GM12878 (cell line): ENCODE measurements at regions not wholly inside any gene's neighbourhood (a gene's known extent, or its start where the extent isn't known, plus 50 kb on each side); places are given as distances from the start of the nearest gene placed in this dataset.

Experiments used
- ATAC-seq: fragments of 200-7000 bp; cut with Tn5 transposase; 3 replicates; pipeline ENCODE4 v1.9.1; 2020; ENCODE audit warnings: mild to moderate bottlenecking, moderate library complexity
- BruUV-seq: library from RNA; stranded (reverse); fragments of 400-500 nt; replicated peaks from 2 replicates; lab custom pipeline; 2021; lab: Mats Ljungman, UMichigan
- CTCF ChIA-PET: fragments of 300-600 bp; sonication (Branson Sonifier 250); formaldehyde crosslinking; extraction: SDS; loops from one replicate; lab custom pipeline; 2021; ENCODE audit warnings: inconsistent platforms; lab: Yijun Ruan, JAX
- POLR2A ChIA-PET: fragments of 350-600 bp; formaldehyde crosslinking; extraction: SDS; loops from one replicate; lab custom pipeline; 2021; ENCODE audit warnings: inconsistent platforms; lab: Charles Lee
- RAD21 ChIA-PET: fragments of 300-600 bp; sonication (Branson Sonifier 250); formaldehyde crosslinking; loops from one replicate; lab custom pipeline; 2023; ENCODE audit warnings: antibody characterized with exemption; ENCODE audit not compliant: unreplicated experiment; lab: Charles Lee
- SMC1A ChIA-PET: fragments of 300-600 bp; sonication (Branson Sonifier 250); formaldehyde crosslinking; loops from one replicate; lab custom pipeline; 2023; ENCODE audit not compliant: unreplicated experiment, uncharacterized antibody; lab: Charles Lee
- DNase-seq: peaks from one replicate; pipeline ENCODE4 v3.0.0-alpha.2; 2011; ENCODE audit warnings: low read depth, low spot score
- FAIRE-seq: peaks from 3 replicates; lab custom pipeline; 2011; peaks lifted over from hg19 to GRCh38; lab: Jason Lieb, UNC
- H2AFZ ChIP-seq: 2 replicates; pipeline ENCODE4 v1.6.0; 2011; ENCODE audit warnings: low read depth, low read length, control low read depth; ENCODE audit not compliant: control insufficient read depth
- H3K27ac ChIP-seq: 2 replicates; pipeline ENCODE4 v1.5.1; 2011; ENCODE audit warnings: control low read depth; ENCODE audit not compliant: control insufficient read depth, insufficient read depth
- H3K27me3 ChIP-seq, 2 experiments: replicated peaks in 1 of 2; 2 replicates each; pipeline versions ENCODE4 v1.6.0 to v1.6.1; 2011; ENCODE audit warnings: low read length in 1 of 2; ENCODE audit not compliant: control insufficient read depth in 2 of 2, insufficient read depth in 2 of 2
- H3K36me3 ChIP-seq, 2 experiments: 2 replicates each; pipeline ENCODE4 v1.5.1; 2011; ENCODE audit warnings: low read length in 1 of 2; ENCODE audit not compliant: control insufficient read depth in 2 of 2, insufficient read depth in 2 of 2
- H3K4me1 ChIP-seq: 2 replicates; pipeline ENCODE4 v1.6.1; 2011; ENCODE audit warnings: mild to moderate bottlenecking, low read length, moderate library complexity, mixed read lengths; ENCODE audit not compliant: control insufficient read depth, insufficient read depth
- H3K4me2 ChIP-seq: 2 replicates; pipeline ENCODE4 v1.6.0; 2011; ENCODE audit warnings: control low read depth; ENCODE audit not compliant: control insufficient read depth, insufficient read depth
- H3K4me3 ChIP-seq: fragments of 200-600 bp; sonication (generic); 2 replicates; pipeline ENCODE4 v1.5.1; 2016
- H3K79me2 ChIP-seq: 2 replicates; pipeline ENCODE4 v1.6.0; 2011; ENCODE audit warnings: low read length; ENCODE audit not compliant: control insufficient read depth, insufficient read depth
- H3K9ac ChIP-seq: 2 replicates; pipeline ENCODE4 v1.8.0; 2011; ENCODE audit warnings: low read length, control low read depth, mixed read lengths; ENCODE audit not compliant: control insufficient read depth, insufficient read depth
- H3K9me3 ChIP-seq: replicated peaks from 3 replicates; pipeline ENCODE4 v1.5.1; 2011; ENCODE audit warnings: mild to moderate bottlenecking, low read length; ENCODE audit not compliant: control insufficient read depth, insufficient read depth
- H4K20me1 ChIP-seq: 2 replicates; pipeline ENCODE4 v1.6.0; 2011; ENCODE audit not compliant: control insufficient read depth, insufficient read depth
- BRCA1 ChIP-seq: IDR thresholded peaks from 2 replicates; pipeline ENCODE4 v1.6.1; 2011; ENCODE audit warnings: low read depth, low read length, improper control_type of control experiment
- DPF2 ChIP-seq: fragments of 450-650 bp; IDR thresholded peaks from 2 replicates; pipeline ENCODE4 v1.6.1; 2017; ENCODE audit warnings: mild to moderate bottlenecking
- JUND ChIP-seq: IDR thresholded peaks from 2 replicates; pipeline ENCODE4 v1.6.1; 2012; ENCODE audit warnings: low read depth, mild to moderate bottlenecking, low read length, improper control_type of control experiment, moderate library complexity
- NFYA ChIP-seq: IDR thresholded peaks from 2 replicates; pipeline ENCODE4 v1.6.1; 2011; ENCODE audit warnings: low read depth, mild to moderate bottlenecking, low read length, improper control_type of control experiment, borderline replicate concordance
- POU2F2 ChIP-seq: IDR thresholded peaks from 3 replicates; pipeline ENCODE4 v1.6.1; 2011; ENCODE audit warnings: low read depth, mild to moderate bottlenecking, low read length, borderline replicate concordance
- RAD21 ChIP-seq: IDR thresholded peaks from 2 replicates; pipeline ENCODE4 v1.6.1; 2011; ENCODE audit warnings: mild to moderate bottlenecking, low read depth, low read length, moderate library complexity; ENCODE audit not compliant: insufficient read depth
- RFX5 ChIP-seq: IDR thresholded peaks from 2 replicates; pipeline ENCODE4 v1.6.1; 2011; ENCODE audit warnings: low read depth, low read length, improper control_type of control experiment
- RUNX3 ChIP-seq: IDR thresholded peaks from 2 replicates; pipeline ENCODE4 v1.6.1; 2012; ENCODE audit warnings: low read length, inconsistent platforms
- SPI1 ChIP-seq: IDR thresholded peaks from 2 replicates; pipeline ENCODE4 v1.6.1; 2011; ENCODE audit warnings: low read depth, mild to moderate bottlenecking, low read length, moderate library complexity, borderline replicate concordance; ENCODE audit not compliant: insufficient read depth
- SREBF2 ChIP-seq: IDR thresholded peaks from 2 replicates; pipeline ENCODE4 v1.6.1; 2012; ENCODE audit warnings: mild to moderate bottlenecking, low read length
- TARDBP ChIP-seq: IDR thresholded peaks from 2 replicates; pipeline ENCODE4 v1.6.1; 2016; ENCODE audit warnings: borderline replicate concordance
- ZSCAN29 ChIP-seq: fragments of 450-650 bp; IDR thresholded peaks from 2 replicates; pipeline ENCODE4 v1.6.1; 2017; ENCODE audit warnings: mild to moderate bottlenecking, moderate library complexity
- WGBS: methylation state at CpG from one replicate; pipeline ENCODE4 v1.1.6; 2016; ENCODE audit warnings: low lambda C conversion rate; ENCODE audit not compliant: insufficient replicate concordance, insufficient coverage; ENCODE audit errors: missing lambda C conversion rate; 5-methylcytosine and 5-hydroxymethylcytosine counted together
- in situ Hi-C: fragments of 300-500 bp; cut with MboI; formaldehyde crosslinking; loops from 9 replicates; pipeline ENCODE4 v1.14.3; 2018; ENCODE audit warnings: mixed read lengths
- intact Hi-C: fragments of 100-400 bp; cut with micrococcal nuclease; formaldehyde crosslinking; loops from one replicate; pipeline ENCODE4 v1.14.2; 2022; ENCODE audit not compliant: unreplicated experiment
- TF ChIP-seq, protein P1 (sequence below): IDR thresholded peaks from 2 replicates; pipeline ENCODE4 v1.6.1; 2011; ENCODE audit warnings: low read depth, low read length, improper control_type of control experiment, borderline replicate concordance
- TF ChIP-seq, protein P2 (sequence below): fragments of 150-350 bp; IDR thresholded peaks from 2 replicates; pipeline ENCODE4 v1.6.1; 2014; ENCODE audit warnings: mild to moderate bottlenecking, low read depth, low read length
- TF ChIP-seq, protein P3 (sequence below): fragments of 450-650 bp; IDR thresholded peaks from 2 replicates; pipeline ENCODE4 v1.6.1; 2018; ENCODE audit warnings: borderline replicate concordance, mild to moderate bottlenecking; ENCODE audit not compliant: partially characterized antibody

- in situ Hi-C loops, result no loop called here
- TF ChIP-seq NFYA, result no peak
- no peak for TF ChIP-seq TARDBP
- TF ChIP-seq POU2F2, result no peak
- TF ChIP-seq, all 136 proteins: peak for 0
- H3K9me3 ChIP-seq, result no peaks in the 10 kb centered on the region
- WGBS, result 0% methylated on average over 2 of the region's 2 CpGs
- no peak overlapping the region for H3K9ac ChIP-seq
- H3K4me1 ChIP-seq, result no peaks in the 10 kb centered on the region
- H4K20me1 ChIP-seq, result no peaks in the 10 kb centered on the region
- no peaks in the 10 kb centered on the region for H3K36me3 ChIP-seq
- POLR2A ChIA-PET, result no interaction called here
- DNase-seq (no peak), FAIRE-seq (no peak), ATAC-seq (no peak)
- SMC1A ChIA-PET, result interaction anchor here (1.5 kb wide), 1 partner anchor 8 kb away, joined by 3 read pairs; no protein-coding TSS in a partner anchor
- RAD21 ChIA-PET, result no interaction called here
- intact Hi-C loops, result no loop called here
- CTCF ChIA-PET, result no interaction called here
- no TSS peak for BruUV-seq
- no peak overlapping the region for H3K4me3 ChIP-seq
- H3K27me3 ChIP-seq, result no peaks in the 10 kb centered on the region
- H3K79me2 ChIP-seq, result no peaks in the 10 kb centered on the region
- H3K4me2 ChIP-seq, result no peak overlapping the region
- no peak overlapping the region for H3K27ac ChIP-seq
- H2AFZ ChIP-seq, result no peak overlapping the region
These were observed 128.1 kb downstream of the DMRTA1 start for GRCh38 chr9:22574740-22575139.

DNA sequence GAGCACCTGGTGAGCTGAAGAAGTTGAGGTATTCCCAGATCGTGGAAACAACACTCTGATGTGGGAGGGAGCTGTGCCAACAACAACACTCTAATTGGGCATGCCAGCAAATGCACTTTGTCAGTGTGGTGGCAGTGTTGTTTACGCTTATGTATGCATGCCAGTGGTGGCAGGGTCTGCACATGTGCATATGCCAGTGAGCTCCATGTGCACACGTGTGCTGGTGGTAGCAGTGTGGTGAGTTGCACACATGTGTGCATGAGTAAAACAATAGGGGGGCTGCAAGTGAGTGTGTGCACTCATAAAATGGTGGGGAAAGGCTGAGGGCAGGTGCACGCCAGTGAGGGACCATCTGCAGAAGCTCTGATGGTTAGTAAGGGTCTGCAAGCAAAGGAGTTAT lies 134.2 kb downstream of the DMRTA1 start:
- Histone ChIP-seq H3K9me3 (no peaks in the 10 kb centered on the region), H3K79me2 (no peaks in the 10 kb centered on the region), H3K27ac (no peak overlapping the region), H3K9ac (no peak overlapping the region), H3K4me2 (no peak overlapping the region), H3K4me1 (no peaks in the 10 kb centered on the region), H4K20me1 (no peaks in the 10 kb centered on the region), H2AFZ (no peak overlapping the region), H3K4me3 (no peak overlapping the region), H3K36me3 (no peaks in the 10 kb centered on the region), H3K27me3 (no peaks in the 10 kb centered on the region)
- ChIA-PET POLR2A (no interaction called here), SMC1A (no interaction called here), CTCF (no interaction called here), RAD21 (no interaction called here)
- 3% methylated on average over 4 of the region's 4 CpGs for WGBS
- no peak for FAIRE-seq
- DNase-seq, result no peak
- intact Hi-C loops (no loop called here), in situ Hi-C loops (no loop called here)
- no TSS peak for BruUV-seq
- no peak for ATAC-seq
- TF ChIP-seq DPF2 (no peak), SREBF2 (no peak), JUND (no peak), ZSCAN29 (no peak), RAD21 (no peak), SPI1 (no peak), RUNX3 (no peak), BRCA1 (no peak), RFX5 (no peak), POU2F2 (no peak)
- TF ChIP-seq, protein P1, sequence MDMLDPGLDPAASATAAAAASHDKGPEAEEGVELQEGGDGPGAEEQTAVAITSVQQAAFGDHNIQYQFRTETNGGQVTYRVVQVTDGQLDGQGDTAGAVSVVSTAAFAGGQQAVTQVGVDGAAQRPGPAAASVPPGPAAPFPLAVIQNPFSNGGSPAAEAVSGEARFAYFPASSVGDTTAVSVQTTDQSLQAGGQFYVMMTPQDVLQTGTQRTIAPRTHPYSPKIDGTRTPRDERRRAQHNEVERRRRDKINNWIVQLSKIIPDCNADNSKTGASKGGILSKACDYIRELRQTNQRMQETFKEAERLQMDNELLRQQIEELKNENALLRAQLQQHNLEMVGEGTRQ, result no peak
- TF ChIP-seq, protein P2, sequence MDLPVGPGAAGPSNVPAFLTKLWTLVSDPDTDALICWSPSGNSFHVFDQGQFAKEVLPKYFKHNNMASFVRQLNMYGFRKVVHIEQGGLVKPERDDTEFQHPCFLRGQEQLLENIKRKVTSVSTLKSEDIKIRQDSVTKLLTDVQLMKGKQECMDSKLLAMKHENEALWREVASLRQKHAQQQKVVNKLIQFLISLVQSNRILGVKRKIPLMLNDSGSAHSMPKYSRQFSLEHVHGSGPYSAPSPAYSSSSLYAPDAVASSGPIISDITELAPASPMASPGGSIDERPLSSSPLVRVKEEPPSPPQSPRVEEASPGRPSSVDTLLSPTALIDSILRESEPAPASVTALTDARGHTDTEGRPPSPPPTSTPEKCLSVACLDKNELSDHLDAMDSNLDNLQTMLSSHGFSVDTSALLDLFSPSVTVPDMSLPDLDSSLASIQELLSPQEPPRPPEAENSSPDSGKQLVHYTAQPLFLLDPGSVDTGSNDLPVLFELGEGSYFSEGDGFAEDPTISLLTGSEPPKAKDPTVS, result no peak
- TF ChIP-seq, protein P3, sequence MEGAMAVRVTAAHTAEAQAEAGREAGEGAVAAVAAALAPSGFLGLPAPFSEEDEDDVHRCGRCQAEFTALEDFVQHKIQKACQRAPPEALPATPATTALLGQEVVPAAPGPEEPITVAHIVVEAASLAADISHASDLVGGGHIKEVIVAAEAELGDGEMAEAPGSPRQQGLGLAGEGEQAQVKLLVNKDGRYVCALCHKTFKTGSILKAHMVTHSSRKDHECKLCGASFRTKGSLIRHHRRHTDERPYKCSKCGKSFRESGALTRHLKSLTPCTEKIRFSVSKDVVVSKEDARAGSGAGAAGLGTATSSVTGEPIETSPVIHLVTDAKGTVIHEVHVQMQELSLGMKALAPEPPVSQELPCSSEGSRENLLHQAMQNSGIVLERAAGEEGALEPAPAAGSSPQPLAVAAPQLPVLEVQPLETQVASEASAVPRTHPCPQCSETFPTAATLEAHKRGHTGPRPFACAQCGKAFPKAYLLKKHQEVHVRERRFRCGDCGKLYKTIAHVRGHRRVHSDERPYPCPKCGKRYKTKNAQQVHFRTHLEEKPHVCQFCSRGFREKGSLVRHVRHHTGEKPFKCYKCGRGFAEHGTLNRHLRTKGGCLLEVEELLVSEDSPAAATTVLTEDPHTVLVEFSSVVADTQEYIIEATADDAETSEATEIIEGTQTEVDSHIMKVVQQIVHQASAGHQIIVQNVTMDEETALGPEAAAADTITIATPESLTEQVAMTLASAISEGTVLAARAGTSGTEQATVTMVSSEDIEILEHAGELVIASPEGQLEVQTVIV, result no peak
